GM12874 (cell line): ENCODE measurements at regions not wholly inside any gene's neighbourhood (a gene's known extent, or its start where the extent isn't known, plus 50 kb on each side); places are given as distances from the start of the nearest gene placed in this dataset.

Source experiments
- CTCF ChIP-seq: IDR thresholded peaks from 2 replicates; pipeline ENCODE4 v1.5.1; 2011; ENCODE audit warnings: low read depth, mild to moderate bottlenecking, control low read depth, low read length, moderate library complexity; ENCODE audit not compliant: insufficient read depth

GRCh38 chr14:83847102-83847501 is 1682.8 kb upstream of the FLRT2 start:
- TF ChIP-seq CTCF = no peak

- TF ChIP-seq CTCF = no peak
Measured at GRCh38 chr14:83850092-83850491, 1679.9 kb upstream of the FLRT2 start.

GRCh38 chr14:83856334-83856733 is 1673.6 kb upstream of the FLRT2 start:
- TF ChIP-seq CTCF = no peak

- no peak for TF ChIP-seq CTCF
Measured at GRCh38 chr14:83860631-83861155, 1669.3 kb upstream of the FLRT2 start.

GRCh38 chr14:83863042-83863774 is 1666.7 kb upstream of the FLRT2 start:
- TF ChIP-seq CTCF = no peak

GRCh38 chr14:83864106-83864505 is 1665.8 kb upstream of the FLRT2 start:
- TF ChIP-seq CTCF = no peak

- TF ChIP-seq CTCF = no peak
Measured at GRCh38 chr14:83867566-83868225, 1662.2 kb upstream of the FLRT2 start.
